ENCODE measurements at regions not wholly inside any gene's neighbourhood (a gene's known extent, or its start where the extent isn't known, plus 50 kb on each side); places are given as distances from the start of the nearest gene placed in this dataset.

DNA sequence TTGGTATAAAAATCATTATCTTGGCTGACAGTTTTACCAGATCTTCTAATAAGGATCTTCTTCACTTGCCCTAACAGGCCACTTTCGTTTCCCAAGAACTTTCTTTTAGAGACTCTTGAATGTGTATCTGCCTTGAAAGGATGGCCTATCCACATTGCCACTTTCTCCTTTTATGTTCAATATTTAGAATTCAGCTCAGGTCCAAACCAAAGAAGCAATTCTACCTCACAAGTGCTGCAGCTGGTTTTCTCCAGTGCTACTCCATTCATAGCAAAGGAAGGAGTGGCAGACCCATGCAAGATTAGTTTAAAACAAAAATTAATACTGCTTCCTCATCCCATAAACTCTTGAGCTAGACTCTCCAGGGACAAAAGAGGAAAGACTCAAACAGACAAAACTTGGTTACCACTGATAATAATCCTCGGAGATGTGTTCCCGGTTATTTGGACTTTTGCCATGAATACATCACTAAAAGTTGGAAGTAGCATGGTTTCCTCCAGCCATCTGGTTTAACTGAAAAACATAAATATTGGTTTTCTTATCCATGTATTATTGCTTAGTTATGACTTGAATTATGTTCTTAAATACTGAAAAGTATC, 401.8 kb downstream of the PABPC4L start:
- TF ChIP-seq POLR2AphosphoS5 (IDR thresholded peaks at IDR 0.05): no peak
- no peak for TF ChIP-seq CTCF (IDR thresholded peaks at IDR 0.05)
- TF ChIP-seq EP300 (IDR thresholded peaks at IDR 0.05): no peak
- TF ChIP-seq POLR2A (IDR thresholded peaks at IDR 0.05): no peak

Measured in sigmoid colon (tissue), 4 donors.